MV-4-11 (cell line): ENCODE measurements at regions not wholly inside any gene's neighbourhood (a gene's known extent, or its start where the extent isn't known, plus 50 kb on each side); places are given as distances from the start of the nearest gene placed in this dataset.
A peak's percentile ranks its signal among the peaks of the same experiment; 100 is the strongest.

Experiments
- DNase-seq: peaks from one replicate; lab custom pipeline; 2025; lab: John Stamatoyannopoulos, UW

DNA sequence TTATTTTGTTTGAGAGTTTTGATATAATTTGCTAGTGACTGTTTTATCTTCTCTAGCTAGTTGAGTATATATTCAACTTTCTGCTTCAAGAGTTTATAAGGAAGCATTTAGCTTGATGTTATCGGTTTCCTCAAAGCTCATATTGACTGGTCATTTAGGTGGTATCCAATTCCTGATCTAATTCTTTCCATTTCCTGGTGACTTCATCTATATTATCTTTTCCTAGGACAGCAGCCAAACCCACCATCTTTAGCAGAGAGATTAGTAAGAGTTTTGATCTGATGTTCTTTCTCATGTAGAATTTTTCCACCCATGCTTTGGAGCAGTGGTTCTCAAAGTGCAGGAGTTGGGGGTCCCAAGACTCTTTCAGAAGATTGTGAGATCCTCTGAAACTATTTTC, 148.6 kb upstream of the STT3B start:
- no peak for DNase-seq

DNA sequence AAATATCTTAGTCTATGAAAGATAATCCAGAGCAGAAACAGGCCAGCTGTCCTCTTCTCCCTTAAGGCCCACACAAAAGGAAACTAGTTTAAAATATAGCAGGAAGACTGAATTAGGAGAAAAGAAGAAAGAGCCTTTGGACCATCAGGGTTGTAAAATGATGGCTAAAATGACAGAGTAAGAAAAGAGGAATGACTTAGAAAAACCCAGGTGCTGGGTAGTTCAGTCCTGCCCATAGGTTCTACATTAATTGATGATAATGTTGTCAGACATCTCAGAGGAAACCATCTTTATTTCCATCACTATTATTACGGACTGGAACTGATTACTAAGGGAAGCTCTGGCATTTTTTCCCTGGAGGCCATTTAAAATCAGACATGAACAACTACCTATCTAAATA, 142.8 kb upstream of the STT3B start:
- DNase-seq, result no peak

DNA sequence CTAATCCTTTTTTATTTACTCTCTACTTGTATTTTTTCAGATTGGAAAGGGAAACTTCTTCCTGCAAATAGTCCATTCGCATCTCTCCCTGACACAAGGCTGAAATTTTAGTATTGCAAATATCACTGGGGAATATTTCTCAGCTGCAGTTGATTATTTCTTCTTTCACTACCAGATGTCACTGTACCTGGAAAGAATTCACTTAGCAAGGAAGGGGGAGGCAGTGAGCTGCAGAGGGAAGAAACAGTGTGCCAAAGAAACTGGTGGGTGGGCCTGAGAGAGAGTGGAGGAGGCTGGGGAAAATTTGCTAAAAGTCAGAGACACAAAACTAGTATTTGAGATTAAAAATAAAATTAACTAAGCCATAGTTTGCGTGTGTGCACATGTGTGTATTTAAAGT, 142.3 kb upstream of the STT3B start:
- no peak for DNase-seq

DNA sequence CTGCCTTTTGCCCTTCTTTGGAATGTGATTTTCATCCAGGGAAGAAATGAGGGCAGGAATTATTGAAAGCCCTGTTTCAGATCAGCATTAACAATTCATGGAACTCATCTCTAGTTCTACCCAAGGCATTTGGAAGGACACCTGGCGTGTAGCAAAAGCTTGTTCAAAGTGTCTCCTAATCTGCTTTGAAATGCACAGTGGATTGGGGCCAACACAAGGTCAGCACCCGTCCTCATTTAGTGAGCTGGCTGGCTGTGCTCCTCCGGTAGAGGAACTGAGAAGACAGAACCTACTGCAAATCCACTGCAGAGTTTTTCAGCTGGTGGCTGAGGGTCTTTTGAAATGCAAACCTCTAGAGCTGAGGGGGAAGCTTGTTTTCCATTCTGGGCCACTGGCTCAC, 141.6 kb upstream of the STT3B start:
- DNase-seq, result peak; percentile 57

DNA sequence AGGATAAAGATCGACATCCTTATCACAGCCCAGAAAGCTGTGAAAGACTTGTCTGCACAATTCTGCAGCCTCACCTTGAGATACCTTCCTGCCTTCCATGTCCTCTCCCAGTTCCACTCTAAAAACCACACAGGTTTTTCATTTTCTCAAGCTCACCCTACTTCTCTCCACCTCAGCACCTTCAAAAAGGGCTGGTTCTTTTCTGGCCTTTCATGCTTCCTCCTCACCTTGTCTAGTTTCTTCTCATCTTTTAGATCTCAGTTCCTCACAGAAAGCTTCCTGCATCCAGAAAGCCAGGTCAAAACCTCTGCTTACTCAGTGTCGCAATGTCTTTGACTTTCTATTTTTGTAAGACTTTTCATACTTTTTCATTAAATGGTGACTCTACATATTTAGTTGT, 140.2 kb upstream of the STT3B start:
- peak; percentile 2 for DNase-seq

DNA sequence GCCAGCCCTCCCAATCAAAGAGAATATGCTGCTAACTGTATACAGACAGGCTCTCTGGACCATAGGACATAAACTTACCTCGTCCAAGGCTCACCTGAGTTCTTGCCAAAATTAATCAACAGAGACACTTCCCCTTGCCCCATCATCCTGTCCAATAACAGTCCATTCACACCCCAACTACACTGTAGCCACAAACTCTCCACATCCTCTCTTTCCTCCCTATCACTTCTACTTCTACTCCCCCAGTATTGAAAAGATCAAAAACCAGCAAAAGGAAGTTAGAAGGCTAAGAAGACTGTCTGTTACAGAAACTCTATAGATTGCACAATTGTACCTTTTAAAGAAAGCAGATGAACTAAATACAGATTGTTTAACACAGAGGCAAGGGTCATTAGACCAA, 133.5 kb upstream of the STT3B start:
- peak; percentile 90 for DNase-seq

DNA sequence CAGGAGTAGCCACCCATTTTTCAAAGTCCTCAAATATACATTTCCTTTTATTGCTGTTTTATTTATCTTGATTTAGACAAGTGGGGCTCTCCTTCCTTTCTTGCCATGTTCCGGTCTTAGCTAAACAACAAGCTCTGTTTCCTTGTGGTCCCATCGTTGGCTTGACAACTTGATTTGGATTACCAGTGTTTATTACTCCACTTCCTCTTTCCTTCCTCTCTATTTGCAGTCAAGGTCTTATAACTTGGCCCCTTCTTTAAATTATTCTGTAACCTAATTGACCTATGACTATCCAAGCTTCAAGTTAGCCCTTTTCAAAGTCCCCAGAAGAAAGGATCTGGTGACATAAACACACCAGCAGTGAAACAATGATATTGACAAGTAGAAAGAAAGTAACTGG, 130.6 kb upstream of the STT3B start:
- peak; percentile 88 for DNase-seq

DNA sequence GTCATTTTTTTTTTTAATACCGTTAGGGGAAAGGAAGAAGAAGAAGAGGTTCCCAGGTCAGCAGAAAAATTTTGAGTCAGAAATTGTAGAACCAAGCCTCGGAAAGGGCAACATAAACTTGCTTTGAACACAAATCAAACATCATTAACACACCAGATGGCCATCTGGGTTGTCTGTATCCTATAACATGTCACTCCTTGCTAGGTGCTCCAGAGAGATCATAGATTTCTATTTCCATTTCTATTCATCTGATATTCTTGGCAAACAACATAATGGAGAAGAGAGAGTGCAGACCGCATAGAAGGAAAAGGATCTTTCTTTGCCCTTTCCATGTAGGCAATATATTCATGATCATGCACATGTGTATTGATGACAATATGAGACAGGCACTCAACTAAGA, 129.5 kb upstream of the STT3B start:
- no peak for DNase-seq

DNA sequence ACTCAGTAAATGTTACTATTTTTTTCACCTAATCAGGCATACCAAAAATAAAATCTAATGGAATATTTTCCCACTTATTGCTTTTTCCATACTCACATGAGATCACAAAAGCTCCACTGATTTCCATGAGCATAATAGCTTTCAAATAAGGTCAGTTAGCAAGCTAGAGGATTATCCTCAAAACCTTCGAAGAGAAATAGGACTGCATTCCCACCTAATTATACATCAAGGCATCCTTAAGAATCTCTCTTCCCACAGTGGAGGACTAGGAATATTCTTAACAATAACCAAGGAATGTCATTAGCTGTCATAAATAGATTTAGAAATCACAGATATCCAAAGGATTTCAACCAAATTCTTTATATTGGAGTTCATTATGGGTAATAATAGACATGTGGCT, 127.9 kb upstream of the STT3B start:
- no peak for DNase-seq

DNA sequence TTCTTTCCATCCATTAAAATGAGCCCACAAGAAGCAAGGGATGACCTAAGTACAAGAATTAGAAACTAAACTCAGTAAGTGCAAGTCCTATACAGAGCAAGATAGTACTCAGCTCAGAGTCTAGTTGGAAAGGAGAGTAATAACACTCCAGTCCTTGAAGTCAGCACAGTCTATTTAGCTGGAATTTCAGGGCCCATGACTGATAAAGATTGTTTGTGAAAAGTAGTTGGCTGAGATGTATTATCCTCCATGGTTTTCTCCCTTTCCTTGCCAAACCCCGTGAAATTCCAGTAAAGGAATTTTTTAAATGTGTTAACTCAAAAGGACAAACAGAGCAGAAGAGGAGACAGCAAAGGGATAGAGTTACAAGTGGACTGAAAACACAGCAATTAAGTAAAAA, 127.2 kb upstream of the STT3B start:
- no peak for DNase-seq

DNA sequence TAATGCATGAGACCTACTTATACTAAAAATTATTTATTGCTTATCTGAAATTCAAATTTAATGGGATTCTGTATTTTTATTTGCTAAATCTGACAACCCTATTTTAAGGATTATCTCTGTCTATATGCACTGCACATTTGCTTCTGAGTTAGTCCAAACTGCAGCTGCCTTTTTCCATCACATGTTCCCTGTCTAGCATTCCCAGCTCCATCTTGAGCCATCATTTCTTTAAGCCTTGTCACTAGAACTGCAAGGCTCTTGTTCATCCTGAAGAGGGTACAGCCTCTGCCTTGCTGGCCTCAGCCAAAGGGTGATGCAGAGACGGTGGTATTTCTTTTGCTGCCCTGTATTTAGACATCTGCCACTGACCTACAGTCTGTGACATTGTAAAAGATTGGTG, 125.8 kb upstream of the STT3B start:
- no peak for DNase-seq

DNA sequence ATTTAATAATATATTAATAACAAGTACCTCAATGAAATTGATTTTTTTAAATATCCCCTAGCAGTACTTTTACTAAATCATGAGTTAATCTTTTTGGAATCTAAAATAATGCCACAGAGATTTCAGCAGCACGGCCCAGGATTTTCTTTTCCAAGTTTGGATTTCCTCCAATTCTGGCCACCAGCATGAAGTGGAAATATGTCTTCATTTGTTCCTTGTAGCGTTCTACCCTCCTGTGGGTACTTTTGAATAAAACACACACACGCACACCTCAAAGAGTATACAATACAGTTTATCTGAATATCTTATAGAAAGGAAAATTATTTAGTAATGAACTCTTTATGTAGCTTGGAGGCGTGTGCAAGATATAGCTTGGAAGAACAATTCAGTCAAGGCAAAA, 125.1 kb upstream of the STT3B start:
- no peak for DNase-seq

DNA sequence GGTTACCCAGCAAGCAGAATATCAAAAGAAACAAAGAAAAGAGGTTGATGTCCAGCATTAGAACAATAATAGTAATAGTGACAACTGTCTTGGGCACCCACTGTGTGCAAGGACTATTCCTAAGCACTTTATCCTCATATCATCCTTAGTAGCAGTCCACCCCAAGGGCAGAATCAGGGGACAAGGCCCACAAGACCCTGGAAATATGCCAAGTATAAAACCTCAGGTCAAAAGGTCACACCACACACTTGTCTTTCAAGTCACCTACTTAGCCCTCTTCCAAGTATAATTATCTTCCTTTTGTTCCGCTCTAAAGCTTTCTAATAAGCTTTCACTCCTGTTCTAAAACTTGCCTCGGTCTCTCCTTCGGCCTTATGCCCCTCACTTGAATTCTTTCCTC, 124.0 kb upstream of the STT3B start:
- DNase-seq, result peak; percentile 8

DNA sequence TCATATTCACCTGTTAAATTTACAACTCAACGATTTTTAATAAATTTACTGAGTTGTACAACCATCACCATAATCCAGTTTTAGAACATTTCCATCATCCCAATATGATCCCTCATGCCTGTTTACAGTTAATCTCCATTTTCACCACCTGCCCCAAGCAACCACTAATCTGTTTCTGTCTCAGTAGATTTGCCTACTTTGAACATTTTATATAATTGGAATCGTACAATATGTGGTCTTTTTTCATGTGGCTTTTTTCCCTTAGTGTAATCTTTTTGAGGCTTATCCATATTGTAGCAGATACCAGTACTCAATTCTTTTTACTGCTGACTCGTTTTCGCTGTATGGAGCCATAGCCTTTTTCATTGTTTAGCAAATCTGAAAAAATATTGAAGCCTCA, 123.3 kb upstream of the STT3B start:
- no peak for DNase-seq

DNA sequence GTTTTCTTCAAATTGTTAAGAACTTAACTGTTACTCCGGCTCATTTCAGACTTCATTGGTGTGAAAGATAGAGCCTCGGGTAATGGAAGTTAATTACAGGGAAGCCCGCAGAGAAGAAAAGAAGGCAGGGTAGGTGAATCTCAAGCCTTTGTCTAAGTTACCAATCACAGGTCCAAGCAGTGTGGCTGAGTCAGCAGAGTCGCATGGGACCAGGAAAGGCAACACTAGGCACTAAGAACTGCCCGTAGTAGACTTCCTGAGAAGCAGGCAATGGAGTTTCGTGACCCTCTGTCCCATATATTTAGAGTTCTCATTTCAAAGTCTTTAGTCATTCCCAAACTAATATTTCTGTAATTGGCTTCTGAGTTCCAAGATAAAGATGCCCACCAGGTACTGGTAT, 122.9 kb upstream of the STT3B start:
- no peak for DNase-seq

DNA sequence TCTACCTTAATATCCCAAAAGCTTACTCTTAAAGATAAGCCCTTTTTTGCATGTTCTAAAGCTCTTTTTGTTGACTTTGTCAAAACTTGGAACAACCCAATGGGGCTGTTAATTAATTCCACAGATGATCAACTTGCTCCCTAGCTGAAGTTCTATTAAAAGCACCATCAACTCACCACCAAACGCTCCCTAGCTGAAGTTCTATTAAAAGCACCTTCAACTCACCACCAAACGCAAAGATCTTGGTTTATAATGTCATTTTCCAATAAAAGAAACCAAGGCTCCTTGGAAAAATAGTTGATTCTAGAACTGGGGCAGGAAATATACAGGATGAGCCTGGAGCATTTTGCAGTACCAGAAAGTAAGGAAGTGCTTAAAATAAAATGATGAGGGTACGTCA, 122.3 kb upstream of the STT3B start:
- no peak for DNase-seq

DNA sequence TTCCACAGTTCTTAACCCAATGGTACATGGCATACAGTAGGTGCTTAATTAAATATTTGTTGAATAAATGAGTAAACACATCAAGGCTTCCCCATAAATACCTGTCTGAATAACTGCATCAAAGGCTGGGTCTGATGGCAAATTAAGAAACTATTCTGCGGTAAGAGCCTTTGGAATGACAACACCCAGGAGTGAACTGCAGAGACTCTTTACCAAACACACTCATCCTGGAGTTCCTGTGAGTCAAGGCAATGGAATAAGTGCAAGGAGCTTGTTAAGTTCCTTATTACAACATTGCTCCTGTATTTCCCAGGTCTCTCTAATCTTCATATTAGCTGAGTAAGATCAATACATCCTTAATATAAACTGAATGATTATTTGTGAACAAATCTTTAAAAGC, 119.9 kb upstream of the STT3B start:
- DNase-seq, result no peak

DNA sequence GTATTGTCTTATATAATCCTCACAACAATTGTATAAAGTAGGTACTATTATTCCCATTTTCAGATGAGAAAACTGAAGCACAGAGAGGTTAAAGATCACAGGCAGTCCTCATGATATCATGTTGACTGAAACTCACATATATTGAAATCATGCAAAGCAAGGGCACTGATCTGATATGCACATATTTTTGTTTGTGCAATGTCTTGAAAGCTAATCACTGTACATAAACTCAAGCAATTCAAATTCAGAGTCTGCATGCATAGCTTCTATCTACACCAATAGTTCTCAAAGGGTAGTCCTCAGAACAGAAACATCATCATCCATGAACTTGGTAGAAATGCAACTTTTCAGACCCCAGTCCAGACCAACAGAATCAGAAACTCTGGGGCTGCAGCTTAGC, 119.2 kb upstream of the STT3B start:
- no peak for DNase-seq

DNA sequence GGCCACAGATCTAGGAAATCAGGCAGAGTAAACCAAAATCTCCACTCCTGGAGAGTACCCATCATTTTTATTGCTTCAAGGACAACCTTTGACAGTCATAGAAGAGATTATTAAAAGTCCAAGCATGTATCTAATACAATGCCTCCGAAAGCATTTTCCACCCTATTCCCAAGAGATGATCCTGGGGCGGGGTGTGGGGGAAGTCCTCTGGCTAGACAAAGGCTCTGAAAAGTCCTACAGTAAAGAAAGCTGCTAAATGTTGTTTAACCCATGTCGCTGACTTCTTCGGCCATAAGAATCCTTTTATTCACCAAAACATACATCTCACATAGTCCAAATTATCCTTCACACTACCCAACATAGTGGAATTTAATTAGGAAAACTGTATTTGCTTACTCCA, 115.7 kb upstream of the STT3B start:
- no peak for DNase-seq

DNA sequence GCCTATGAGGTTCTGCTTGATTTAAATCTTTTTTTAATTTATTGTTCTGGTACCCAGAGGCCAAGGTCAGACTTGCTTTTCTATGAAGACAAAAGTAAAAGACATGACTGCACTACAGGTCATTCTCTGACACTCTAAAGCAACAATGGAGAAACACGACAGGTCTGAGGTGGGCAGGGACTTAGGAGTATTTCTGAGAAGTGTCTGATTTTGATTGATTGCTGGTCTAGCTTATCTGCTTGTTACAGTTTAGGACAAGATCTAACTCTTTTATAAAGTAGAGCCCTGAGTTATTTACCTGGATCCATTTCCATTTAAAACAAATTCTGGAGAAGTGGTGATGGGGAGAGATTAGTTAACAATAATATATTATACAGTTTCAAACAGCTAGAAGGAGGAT, 115.2 kb upstream of the STT3B start:
- no peak for DNase-seq

DNA sequence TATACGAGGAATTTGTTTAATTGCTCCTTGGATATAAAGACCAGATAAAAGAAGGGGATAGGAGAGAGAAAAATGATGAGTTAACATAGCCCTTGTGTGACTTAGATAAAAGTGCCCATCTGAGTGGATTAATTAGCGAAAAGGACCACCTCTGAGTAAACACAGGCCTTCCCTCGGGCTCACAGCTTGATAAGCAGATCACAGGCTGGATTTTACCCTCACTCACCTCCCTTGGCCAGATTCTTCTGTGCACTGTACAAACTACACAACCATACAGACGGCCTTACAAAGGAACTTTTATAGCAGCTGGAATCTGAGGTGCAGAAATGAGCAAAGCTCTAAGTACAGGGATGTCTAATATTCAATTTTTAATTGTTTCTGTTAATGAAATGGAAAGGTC, 112.4 kb upstream of the STT3B start:
- no peak for DNase-seq

DNA sequence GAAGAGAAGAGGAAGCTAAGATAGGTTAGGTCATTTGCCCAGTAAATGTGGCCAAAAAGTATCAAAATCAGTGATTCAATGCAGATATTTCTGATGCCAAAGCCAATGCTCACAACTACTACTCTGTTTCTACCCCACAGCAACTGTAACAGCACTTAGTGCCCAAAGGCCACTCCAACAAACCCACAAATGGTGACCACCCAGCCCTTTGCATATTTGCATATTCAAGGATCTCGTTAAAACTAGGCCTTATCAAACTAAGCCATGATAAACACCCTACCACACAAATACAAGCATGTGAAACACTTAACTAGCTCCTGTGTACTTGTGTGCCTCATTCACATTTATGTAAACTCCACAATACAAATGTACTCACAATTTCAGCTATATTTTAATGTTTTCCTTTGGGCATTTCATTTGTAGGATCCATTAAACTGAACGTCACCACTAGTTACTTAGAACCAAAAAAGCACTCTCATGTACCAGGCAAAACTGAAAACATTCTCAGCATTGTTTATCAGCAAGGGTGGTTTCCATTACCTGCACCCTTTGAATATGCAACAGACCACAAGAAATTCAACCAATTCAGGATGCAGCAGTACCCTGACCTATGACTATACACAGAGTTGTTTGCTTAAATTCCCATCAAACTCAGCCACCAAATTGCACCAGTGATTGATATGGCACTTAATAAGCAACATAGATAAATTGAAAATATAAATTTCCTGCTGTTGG, 111.2 kb upstream of the STT3B start:
- DNase-seq, result no peak

DNA sequence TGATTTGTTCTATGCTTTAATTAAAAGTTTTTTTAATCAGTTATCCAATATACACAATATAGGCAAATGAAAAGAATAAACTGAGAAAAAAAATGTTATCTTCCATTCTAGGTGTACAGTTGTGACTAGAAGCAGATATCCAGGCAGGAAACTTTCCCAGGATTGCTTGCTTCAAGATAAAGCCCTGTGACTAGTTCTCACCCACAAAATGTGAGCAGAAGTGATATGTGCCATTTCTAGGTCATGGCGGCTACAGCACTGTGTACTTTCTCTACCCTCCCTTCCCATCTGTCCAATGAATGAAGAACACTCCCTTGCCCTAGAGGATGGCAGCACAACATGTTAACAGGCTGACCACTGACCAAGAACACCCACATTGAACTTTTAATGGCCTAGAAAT, 110.5 kb upstream of the STT3B start:
- DNase-seq, result no peak

DNA sequence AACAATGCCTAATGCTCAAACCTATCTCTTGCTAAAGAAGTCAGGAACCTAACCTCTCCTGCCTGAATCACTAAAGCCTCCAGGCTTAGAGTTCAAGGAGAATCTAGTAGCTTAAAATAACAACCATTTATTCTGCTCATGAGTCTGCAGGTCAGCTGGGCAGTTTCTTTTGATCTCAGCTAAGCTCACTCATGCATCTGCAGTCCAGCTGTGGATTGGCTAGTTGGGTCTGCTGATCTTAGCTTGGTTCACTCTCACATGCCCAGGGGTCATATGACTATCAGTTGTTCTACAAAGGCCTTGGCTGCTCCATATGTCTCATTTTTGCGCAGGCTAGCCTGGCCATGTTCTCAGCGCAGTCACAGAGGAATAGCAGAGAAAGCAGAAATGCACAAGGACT, 109.2 kb upstream of the STT3B start:
- no peak for DNase-seq

DNA sequence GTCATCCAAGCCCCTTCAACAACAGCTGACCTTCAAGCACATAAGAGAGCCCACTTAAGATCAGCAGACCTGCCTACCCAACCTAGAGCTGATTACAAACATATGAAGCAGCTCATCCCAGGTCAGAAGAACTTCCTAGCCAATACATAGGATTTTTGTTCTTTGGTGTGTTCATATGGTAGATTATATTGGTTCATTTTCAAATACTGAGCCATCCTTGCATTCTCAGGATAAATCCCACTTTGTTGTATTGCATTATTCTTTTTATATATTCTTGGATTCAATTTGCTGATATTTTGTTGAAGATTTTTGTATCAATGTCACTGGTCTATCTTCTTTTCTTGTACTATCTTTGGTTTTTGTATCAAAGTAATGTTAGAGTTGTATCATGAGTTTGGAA, 107.3 kb upstream of the STT3B start:
- DNase-seq, result no peak
